Activated CD8-positive, alpha-beta memory T cell treated with anti-CD3 and anti-CD28 coated beads, Interleukin-2, amount 10 ng/mL, durations not matched to agents 7 days and 5 days (primary cell): ENCODE measurements at regions not wholly inside any gene's neighbourhood (a gene's known extent, or its start where the extent isn't known, plus 50 kb on each side); places are given as distances from the start of the nearest gene placed in this dataset.
"Not testable (repeated sequence)": the region's sequence is repeated elsewhere in the genome, so short reads cannot be mapped to it uniquely, and the experiment has no call there.

Source experiments
- ATAC-seq: fragments of 150-1000 bp; cut with Tn5 transposase; one replicate; pipeline ENCODE4 v1.10.0; 2021; ENCODE audit warnings: moderate library complexity
- CTCF ChIA-PET: fragments of 350-600 bp; sonication (Branson Sonifier 250); formaldehyde crosslinking; loops from one replicate; lab custom pipeline; 2021; ENCODE audit warnings: antibody characterized with exemption; lab: Charles Lee
- DNase-seq: peaks from one replicate; pipeline ENCODE4 v3.0.0-alpha.2; 2020
- H3K27ac Mint-ChIP-seq: one replicate; pipeline ENCODE4 v1.8.0; 2021; ENCODE audit warnings: mild to moderate bottlenecking, mixed read lengths
- H3K27me3 Mint-ChIP-seq: one replicate; pipeline ENCODE4 v1.8.0; 2021; ENCODE audit warnings: mixed read lengths
- H3K36me3 Mint-ChIP-seq: one replicate; pipeline ENCODE4 v1.8.0; 2021; ENCODE audit warnings: mild to moderate bottlenecking, mixed read lengths
- H3K4me1 Mint-ChIP-seq: one replicate; pipeline ENCODE4 v1.8.0; 2021; ENCODE audit warnings: mixed read lengths
- H3K4me3 Mint-ChIP-seq: one replicate; pipeline ENCODE4 v1.8.0; 2021; ENCODE audit warnings: mild to moderate bottlenecking, moderate library complexity, mixed read lengths
- H3K9me3 Mint-ChIP-seq: one replicate; pipeline ENCODE4 v1.8.0; 2022; ENCODE audit warnings: low read depth, mixed read lengths

GRCh38 chr4:188299161-188299560 is 159.9 kb downstream of the TRIML1 start:
- DNase-seq (no peak), ATAC-seq (no peak)
- Mint-ChIP-seq H3K27me3 (no peaks in the 10 kb centered on the region), H3K4me1 (no peaks in the 10 kb centered on the region), H3K27ac (no peak overlapping the region), H3K9me3 (peaks cover 12% of the 10 kb centered on the region), H3K36me3 (no peaks in the 10 kb centered on the region), H3K4me3 (no peak overlapping the region)
- CTCF ChIA-PET, result no interaction called here

GRCh38 chr4:188300385-188300784 is 161.1 kb downstream of the TRIML1 start:
- Mint-ChIP-seq H3K4me3 (no peak overlapping the region), H3K4me1 (no peaks in the 10 kb centered on the region), H3K27ac (no peak overlapping the region), H3K27me3 (no peaks in the 10 kb centered on the region), H3K36me3 (no peaks in the 10 kb centered on the region), H3K9me3 (peaks cover 12% of the 10 kb centered on the region)
- CTCF ChIA-PET, result no interaction called here
- no peak for DNase-seq
- ATAC-seq, result no peak

GRCh38 chr4:188305690-188306089 is 166.4 kb downstream of the TRIML1 start:
- peaks cover 7% of the 10 kb centered on the region for H3K9me3 Mint-ChIP-seq
- CTCF ChIA-PET, result no interaction called here
- no peak overlapping the region for H3K4me3 Mint-ChIP-seq
- H3K27me3 Mint-ChIP-seq, result no peaks in the 10 kb centered on the region
- no peak for DNase-seq
- no peak for ATAC-seq
- H3K36me3 Mint-ChIP-seq, result no peaks in the 10 kb centered on the region
- H3K4me1 Mint-ChIP-seq, result no peaks in the 10 kb centered on the region
- H3K27ac Mint-ChIP-seq, result no peak overlapping the region

GRCh38 chr4:188307591-188307990 is 168.3 kb downstream of the TRIML1 start:
- Mint-ChIP-seq H3K27me3 (no peaks in the 10 kb centered on the region), H3K4me1 (no peaks in the 10 kb centered on the region), H3K4me3 (no peak overlapping the region), H3K9me3 (peaks cover 4% of the 10 kb centered on the region), H3K27ac (no peak overlapping the region), H3K36me3 (no peaks in the 10 kb centered on the region)
- DNase-seq (no peak), ATAC-seq (no peak)
- CTCF ChIA-PET, result no interaction called here

GRCh38 chr4:188308142-188308541 is 168.9 kb downstream of the TRIML1 start:
- H3K4me3 Mint-ChIP-seq, result no peak overlapping the region

GRCh38 chr4:188316391-188316790 is 177.2 kb downstream of the TRIML1 start:
- H3K9me3 Mint-ChIP-seq, result peaks cover 2% of the 10 kb centered on the region
- H3K4me3 Mint-ChIP-seq, result no peak overlapping the region
- DNase-seq (no peak), ATAC-seq (no peak)
- no peaks in the 10 kb centered on the region for H3K4me1 Mint-ChIP-seq
- no peak overlapping the region for H3K27ac Mint-ChIP-seq
- H3K27me3 Mint-ChIP-seq, result no peaks in the 10 kb centered on the region
- no peaks in the 10 kb centered on the region for H3K36me3 Mint-ChIP-seq
- CTCF ChIA-PET, result no interaction called here

More at GRCh38 chr4:188308142-188308541, 168.9 kb downstream of the TRIML1 start:
- Mint-ChIP-seq H3K9me3 (peaks cover 4% of the 10 kb centered on the region), H3K27ac (no peak overlapping the region), H3K27me3 (no peaks in the 10 kb centered on the region), H3K4me1 (no peaks in the 10 kb centered on the region), H3K36me3 (no peaks in the 10 kb centered on the region)
- CTCF ChIA-PET, result no interaction called here
- no peak for DNase-seq
- ATAC-seq, result no peak

- Mint-ChIP-seq H3K36me3 (no peaks in the 10 kb centered on the region), H3K9me3 (peaks cover 14% of the 10 kb centered on the region), H3K4me3 (no peak overlapping the region), H3K27me3 (no peaks in the 10 kb centered on the region), H3K4me1 (no peaks in the 10 kb centered on the region), H3K27ac (no peak overlapping the region)
- no peak for ATAC-seq
- CTCF ChIA-PET, result no interaction called here
- DNase-seq, result no peak
Measured at GRCh38 chr4:188328966-188329365, 189.7 kb downstream of the TRIML1 start.

- ATAC-seq, result no peak
- no peak for DNase-seq
- CTCF ChIA-PET, result no interaction called here
- Mint-ChIP-seq H3K9me3 (peaks cover 14% of the 10 kb centered on the region), H3K27me3 (no peaks in the 10 kb centered on the region), H3K4me3 (no peak overlapping the region), H3K4me1 (no peaks in the 10 kb centered on the region), H3K27ac (no peak overlapping the region), H3K36me3 (no peaks in the 10 kb centered on the region)
Measured at GRCh38 chr4:188329521-188329920, 190.3 kb downstream of the TRIML1 start.

GRCh38 chr4:188332265-188332664 is 193.0 kb downstream of the TRIML1 start:
- Mint-ChIP-seq H3K27ac (no peak overlapping the region), H3K36me3 (no peaks in the 10 kb centered on the region), H3K4me3 (no peak overlapping the region), H3K9me3 (peaks cover 14% of the 10 kb centered on the region), H3K27me3 (no peaks in the 10 kb centered on the region), H3K4me1 (no peaks in the 10 kb centered on the region)
- no peak for ATAC-seq
- CTCF ChIA-PET, result no interaction called here
- no peak for DNase-seq

GRCh38 chr4:188336891-188337290 is 197.7 kb downstream of the TRIML1 start:
- Mint-ChIP-seq H3K36me3 (no peaks in the 10 kb centered on the region), H3K4me1 (no peaks in the 10 kb centered on the region), H3K9me3 (peaks cover 8% of the 10 kb centered on the region), H3K27me3 (no peaks in the 10 kb centered on the region), H3K4me3 (no peak overlapping the region), H3K27ac (no peak overlapping the region)
- ATAC-seq, result no peak
- no peak for DNase-seq
- CTCF ChIA-PET, result no interaction called here

- Mint-ChIP-seq H3K36me3 (no peaks in the 10 kb centered on the region), H3K27me3 (no peaks in the 10 kb centered on the region), H3K9me3 (peaks cover 10% of the 10 kb centered on the region), H3K4me3 (no peak overlapping the region), H3K27ac (no peak overlapping the region), H3K4me1 (no peaks in the 10 kb centered on the region)
- CTCF ChIA-PET, result no interaction called here
- no peak for ATAC-seq
- DNase-seq, result no peak
Measured at GRCh38 chr4:188341428-188341827, 202.2 kb downstream of the TRIML1 start.

- peaks cover 10% of the 10 kb centered on the region for H3K9me3 Mint-ChIP-seq
- no peaks in the 10 kb centered on the region for H3K27me3 Mint-ChIP-seq
- CTCF ChIA-PET, result no interaction called here
- H3K4me3 Mint-ChIP-seq, result no peak overlapping the region
- H3K27ac Mint-ChIP-seq, result no peak overlapping the region
- H3K36me3 Mint-ChIP-seq, result no peaks in the 10 kb centered on the region
- H3K4me1 Mint-ChIP-seq, result no peaks in the 10 kb centered on the region
- ATAC-seq (no peak), DNase-seq (no peak)
Measured at GRCh38 chr4:188346171-188346809, 207.0 kb downstream of the TRIML1 start.

GRCh38 chr4:188347339-188347738 is 208.1 kb downstream of the TRIML1 start:
- no peaks in the 10 kb centered on the region for H3K27me3 Mint-ChIP-seq
- peaks cover 10% of the 10 kb centered on the region for H3K9me3 Mint-ChIP-seq
- H3K4me1 Mint-ChIP-seq, result no peaks in the 10 kb centered on the region
- CTCF ChIA-PET, result no interaction called here
- H3K4me3 Mint-ChIP-seq, result no peak overlapping the region
- H3K36me3 Mint-ChIP-seq, result no peaks in the 10 kb centered on the region
- DNase-seq (no peak), ATAC-seq (no peak)
- H3K27ac Mint-ChIP-seq, result no peak overlapping the region

GRCh38 chr4:188349569-188349968 is 210.3 kb downstream of the TRIML1 start:
- H3K27me3 Mint-ChIP-seq, H3K4me1 Mint-ChIP-seq, DNase-seq, ATAC-seq, CTCF ChIA-PET, H3K36me3 Mint-ChIP-seq, H3K27ac Mint-ChIP-seq, H3K4me3 Mint-ChIP-seq, H3K9me3 Mint-ChIP-seq: not testable (repeated sequence)

- no peak for DNase-seq
Measured at GRCh38 chr4:188363196-188363595, 224.0 kb downstream of the TRIML1 start.

More at GRCh38 chr4:188363196-188363595, 224.0 kb downstream of the TRIML1 start:
- CTCF ChIA-PET, result no interaction called here
- Mint-ChIP-seq H3K4me3 (no peak overlapping the region), H3K9me3 (peaks cover 12% of the 10 kb centered on the region), H3K27ac (no peak overlapping the region), H3K4me1 (no peaks in the 10 kb centered on the region), H3K36me3 (no peaks in the 10 kb centered on the region), H3K27me3 (no peaks in the 10 kb centered on the region)
- no peak for ATAC-seq
